Neural progenitor cell (in vitro differentiated cells): ENCODE measurements at regions not wholly inside any gene's neighbourhood (a gene's known extent, or its start where the extent isn't known, plus 50 kb on each side); places are given as distances from the start of the nearest gene placed in this dataset.

Experiments used
- DNase-seq: peaks from one replicate; pipeline ENCODE4 v3.0.0-alpha.2; 2016; ENCODE audit warnings: low spot score
- H2AFZ ChIP-seq: fragments of 200-600 bp; sonication (generic); replicated peaks from 2 replicates; pipeline ENCODE4 v1.6.1; 2016; ENCODE audit warnings: antibody characterized with exemption
- H3F3A ChIP-seq: fragments of 200-600 bp; sonication (generic); 2 replicates; pipeline ENCODE4 v1.6.1; 2016; ENCODE audit warnings: antibody characterized with exemption, low read depth
- H3K27ac ChIP-seq: fragments of 200-600 bp; sonication (generic); 2 replicates; pipeline ENCODE4 v1.5.1; 2016; ENCODE audit warnings: mild to moderate bottlenecking
- H3K27me3 ChIP-seq: fragments of 200-600 bp; sonication (generic); 2 replicates; pipeline ENCODE4 v1.6.1; 2016; ENCODE audit warnings: mild to moderate bottlenecking, moderate library complexity
- H3K36me3 ChIP-seq: fragments of 200-600 bp; sonication (generic); 2 replicates; pipeline ENCODE4 v1.5.1; 2016
- H3K4me1 ChIP-seq: fragments of 200-600 bp; sonication (generic); 2 replicates; pipeline ENCODE4 v1.6.1; 2016; ENCODE audit warnings: mixed run types
- H3K4me2 ChIP-seq: fragments of 200-600 bp; sonication (generic); 2 replicates; pipeline ENCODE4 v1.6.1; 2016
- H3K4me3 ChIP-seq: fragments of 200-600 bp; sonication (generic); 2 replicates; pipeline ENCODE4 v1.5.1; 2016
- H3K79me2 ChIP-seq: fragments of 200-600 bp; sonication (generic); 2 replicates; pipeline ENCODE4 v1.6.1; 2016; ENCODE audit warnings: low read depth
- H3K9ac ChIP-seq: fragments of 200-600 bp; sonication (generic); 2 replicates; pipeline ENCODE4 v1.6.1; 2016
- H3K9me3 ChIP-seq: fragments of 200-600 bp; sonication (generic); 2 replicates; pipeline ENCODE4 v1.5.1; 2016; ENCODE audit warnings: low read depth
- H4K20me1 ChIP-seq: fragments of 200-600 bp; sonication (generic); 2 replicates; pipeline ENCODE4 v1.6.1; 2016; ENCODE audit warnings: low read depth
- H3K27ac Mint-ChIP-seq: 3 replicates; pipeline ENCODE4 v1.8.0; 2021; ENCODE audit warnings: mixed read lengths
- H3K27me3 Mint-ChIP-seq: 2 replicates; pipeline ENCODE4 v1.8.0; 2022; ENCODE audit warnings: low read depth, mild to moderate bottlenecking, inconsistent platforms, moderate library complexity, mixed read lengths; ENCODE audit not compliant: insufficient read depth
- H3K36me3 Mint-ChIP-seq: 3 replicates; pipeline ENCODE4 v1.8.0; 2021; ENCODE audit warnings: mixed read lengths
- H3K4me1 Mint-ChIP-seq: 3 replicates; pipeline ENCODE4 v1.8.0; 2021; ENCODE audit warnings: mixed read lengths
- H3K4me3 Mint-ChIP-seq: 3 replicates; pipeline ENCODE4 v1.8.0; 2021; ENCODE audit warnings: mild to moderate bottlenecking, moderate library complexity, mixed read lengths
- H3K9me3 Mint-ChIP-seq: 3 replicates; pipeline ENCODE4 v1.8.0; 2020; ENCODE audit warnings: mixed read lengths
- EZH2 ChIP-seq: fragments of 200-600 bp; sonication (generic); IDR thresholded peaks from 2 replicates; pipeline ENCODE4 v1.6.1; 2017; ENCODE audit warnings: antibody characterized with exemption, mild to moderate bottlenecking, moderate library complexity
- EZH2phosphoT487 ChIP-seq: fragments of 200-600 bp; sonication (generic); IDR thresholded peaks from 2 replicates; pipeline ENCODE4 v1.6.1; 2017; ENCODE audit warnings: antibody characterized with exemption
- TF ChIP-seq, protein P1 (sequence below): fragments of 200-600 bp; sonication (generic); IDR thresholded peaks from 2 replicates; pipeline ENCODE4 v1.5.1; 2017; ENCODE audit warnings: antibody characterized with exemption, mild to moderate bottlenecking

DNA sequence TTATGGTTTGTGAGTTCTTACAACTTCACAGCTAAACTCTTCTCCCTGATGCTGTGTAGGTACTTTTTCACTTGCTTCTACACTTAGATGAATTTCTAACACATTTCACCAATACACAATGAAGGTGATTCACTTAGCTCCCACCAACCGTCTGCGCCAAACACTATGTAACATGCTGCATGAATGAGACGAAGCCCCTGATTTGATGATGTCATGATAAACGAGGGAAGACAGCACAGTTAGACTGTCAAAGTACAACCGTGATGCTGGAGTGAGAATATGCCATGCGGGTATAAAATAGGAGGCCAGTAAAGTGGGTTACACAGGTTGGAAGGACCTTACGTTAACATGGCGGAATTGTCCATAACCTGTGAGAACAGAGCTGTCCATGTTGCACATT, 100.8 kb downstream of the KCNA4 start:
- H3K9ac ChIP-seq, result no peak overlapping the region
- no peaks in the 10 kb centered on the region for H3K36me3 Mint-ChIP-seq
- H3K4me2 ChIP-seq, result no peak overlapping the region
- no peak for DNase-seq
- H3K27ac ChIP-seq, result no peak overlapping the region
- no peaks in the 10 kb centered on the region for H3K36me3 ChIP-seq
- no peaks in the 10 kb centered on the region for H3F3A ChIP-seq
- H3K27me3 ChIP-seq, result no peaks in the 10 kb centered on the region
- no peaks in the 10 kb centered on the region for H3K4me1 Mint-ChIP-seq
- H3K27me3 Mint-ChIP-seq, result no peaks in the 10 kb centered on the region
- H3K4me3 ChIP-seq, result no peak overlapping the region
- H3K9me3 Mint-ChIP-seq, result no peaks in the 10 kb centered on the region
- H3K79me2 ChIP-seq, result no peaks in the 10 kb centered on the region
- H2AFZ ChIP-seq, result no peak overlapping the region
- H3K9me3 ChIP-seq, result no peaks in the 10 kb centered on the region
- TF ChIP-seq, protein P1, sequence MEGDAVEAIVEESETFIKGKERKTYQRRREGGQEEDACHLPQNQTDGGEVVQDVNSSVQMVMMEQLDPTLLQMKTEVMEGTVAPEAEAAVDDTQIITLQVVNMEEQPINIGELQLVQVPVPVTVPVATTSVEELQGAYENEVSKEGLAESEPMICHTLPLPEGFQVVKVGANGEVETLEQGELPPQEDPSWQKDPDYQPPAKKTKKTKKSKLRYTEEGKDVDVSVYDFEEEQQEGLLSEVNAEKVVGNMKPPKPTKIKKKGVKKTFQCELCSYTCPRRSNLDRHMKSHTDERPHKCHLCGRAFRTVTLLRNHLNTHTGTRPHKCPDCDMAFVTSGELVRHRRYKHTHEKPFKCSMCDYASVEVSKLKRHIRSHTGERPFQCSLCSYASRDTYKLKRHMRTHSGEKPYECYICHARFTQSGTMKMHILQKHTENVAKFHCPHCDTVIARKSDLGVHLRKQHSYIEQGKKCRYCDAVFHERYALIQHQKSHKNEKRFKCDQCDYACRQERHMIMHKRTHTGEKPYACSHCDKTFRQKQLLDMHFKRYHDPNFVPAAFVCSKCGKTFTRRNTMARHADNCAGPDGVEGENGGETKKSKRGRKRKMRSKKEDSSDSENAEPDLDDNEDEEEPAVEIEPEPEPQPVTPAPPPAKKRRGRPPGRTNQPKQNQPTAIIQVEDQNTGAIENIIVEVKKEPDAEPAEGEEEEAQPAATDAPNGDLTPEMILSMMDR, result no peak
- TF ChIP-seq EZH2phosphoT487 (no peak), EZH2 (no peak)
- no peaks in the 10 kb centered on the region for H4K20me1 ChIP-seq
- no peaks in the 10 kb centered on the region for H3K4me1 ChIP-seq
- H3K4me3 Mint-ChIP-seq, result no peak overlapping the region
- H3K27ac Mint-ChIP-seq, result no peak overlapping the region

DNA sequence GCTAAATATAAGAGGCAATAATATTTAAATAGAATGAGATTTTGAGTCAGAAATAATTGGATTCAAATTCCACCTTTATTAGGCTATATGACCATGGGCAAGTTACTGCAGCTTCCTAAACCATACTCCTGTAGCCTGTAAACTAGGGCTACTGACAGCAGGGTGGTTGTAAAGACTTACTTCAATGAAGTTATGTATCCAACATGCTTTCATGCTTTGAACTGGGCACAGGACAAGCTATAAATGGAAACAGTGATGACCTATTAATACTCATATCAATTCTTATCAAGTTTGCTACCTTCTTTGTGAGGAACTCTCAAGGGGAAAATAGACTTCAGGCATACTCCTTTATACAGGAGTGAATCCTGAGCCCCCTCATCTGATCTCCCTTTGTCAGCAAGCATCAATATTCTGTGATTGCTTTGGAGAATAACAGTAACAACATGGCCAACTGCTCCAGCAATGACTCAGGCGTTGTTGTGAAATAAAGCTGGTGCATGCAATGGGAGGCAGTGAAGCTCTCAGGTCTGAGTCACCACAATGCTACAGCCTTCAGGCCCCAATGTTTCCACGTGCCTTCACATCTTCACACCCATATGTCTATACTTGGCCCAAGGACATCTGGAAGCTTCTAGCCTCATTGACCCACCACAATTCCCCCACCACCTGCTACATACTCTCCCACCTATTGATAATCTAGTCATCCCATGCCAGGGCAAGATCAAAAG, 102.5 kb downstream of the KCNA4 start:
- Histone ChIP-seq H3K9ac (no peak overlapping the region), H2AFZ (no peak overlapping the region), H3K9me3 (no peaks in the 10 kb centered on the region), H3K4me1 (no peaks in the 10 kb centered on the region), H3K36me3 (no peaks in the 10 kb centered on the region), H4K20me1 (no peaks in the 10 kb centered on the region), H3K27me3 (no peaks in the 10 kb centered on the region), H3K4me3 (no peak overlapping the region), H3F3A (no peaks in the 10 kb centered on the region), H3K79me2 (no peaks in the 10 kb centered on the region), H3K27ac (no peak overlapping the region), H3K4me2 (no peak overlapping the region)
- no peak overlapping the region for H3K4me3 Mint-ChIP-seq
- no peaks in the 10 kb centered on the region for H3K27me3 Mint-ChIP-seq
- no peaks in the 10 kb centered on the region for H3K9me3 Mint-ChIP-seq
- TF ChIP-seq EZH2phosphoT487 (no peak), EZH2 (no peak)
- TF ChIP-seq, protein P1, result no peak
- no peak overlapping the region for H3K27ac Mint-ChIP-seq
- DNase-seq, result no peak
- no peaks in the 10 kb centered on the region for H3K36me3 Mint-ChIP-seq
- H3K4me1 Mint-ChIP-seq, result no peaks in the 10 kb centered on the region

DNA sequence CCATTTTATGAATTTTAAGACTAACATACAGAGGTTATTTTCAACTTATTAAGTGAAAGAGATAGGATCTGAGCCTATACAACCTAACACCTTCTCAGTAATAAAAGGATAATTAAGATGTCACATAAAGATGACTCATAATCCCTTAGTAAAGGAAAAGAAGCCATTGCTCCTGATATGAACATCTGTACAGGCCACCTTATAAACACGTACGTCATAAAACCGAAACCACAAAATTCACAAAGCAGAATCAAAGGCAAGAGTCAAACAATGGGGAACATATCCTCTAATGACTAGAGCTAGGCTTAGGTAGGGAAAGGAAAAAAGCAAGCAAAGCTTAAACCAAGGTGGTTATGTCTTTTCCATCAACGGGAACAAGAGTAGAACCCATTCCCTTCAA, 103.5 kb downstream of the KCNA4 start:
- H3K4me3 Mint-ChIP-seq, result no peak overlapping the region
- H3K9me3 ChIP-seq, result no peaks in the 10 kb centered on the region
- TF ChIP-seq, protein P1, result no peak
- TF ChIP-seq EZH2, result no peak
- no peak for TF ChIP-seq EZH2phosphoT487
- H3K27ac Mint-ChIP-seq, result no peak overlapping the region
- no peaks in the 10 kb centered on the region for H3K36me3 Mint-ChIP-seq
- no peaks in the 10 kb centered on the region for H3K79me2 ChIP-seq
- no peak overlapping the region for H3K9ac ChIP-seq
- H3K27me3 ChIP-seq, result no peaks in the 10 kb centered on the region
- H3K4me3 ChIP-seq, result no peak overlapping the region
- no peaks in the 10 kb centered on the region for H3K9me3 Mint-ChIP-seq
- no peaks in the 10 kb centered on the region for H3K36me3 ChIP-seq
- no peak overlapping the region for H2AFZ ChIP-seq
- no peaks in the 10 kb centered on the region for H3F3A ChIP-seq
- no peak overlapping the region for H3K27ac ChIP-seq
- H4K20me1 ChIP-seq, result no peaks in the 10 kb centered on the region
- no peaks in the 10 kb centered on the region for H3K27me3 Mint-ChIP-seq
- no peak for DNase-seq
- H3K4me1 ChIP-seq, result no peaks in the 10 kb centered on the region
- no peaks in the 10 kb centered on the region for H3K4me1 Mint-ChIP-seq
- H3K4me2 ChIP-seq, result no peak overlapping the region
